OCI-LY7 (cell line): ENCODE measurements at regions not wholly inside any gene's neighbourhood (a gene's known extent, or its start where the extent isn't known, plus 50 kb on each side); places are given as distances from the start of the nearest gene placed in this dataset.

ENCODE experiments used
- BruUV-seq: library from RNA; stranded (reverse); fragments of 400-500 nt; replicated peaks from 2 replicates; lab custom pipeline; 2021; lab: Mats Ljungman, UMichigan
- CTCF ChIA-PET: fragments of 300-600 bp; sonication (Branson Sonifier 250); formaldehyde crosslinking; loops from one replicate; lab custom pipeline; 2022; ENCODE audit warnings: antibody characterized with exemption; ENCODE audit not compliant: unreplicated experiment; lab: Charles Lee
- POLR2A ChIA-PET: fragments of 300-600 bp; sonication (Branson Sonifier 250); formaldehyde crosslinking; loops from one replicate; lab custom pipeline; 2022; ENCODE audit warnings: antibody characterized with exemption; lab: Charles Lee
- DNase-seq: peaks from one replicate; pipeline ENCODE4 v3.0.0-alpha.2; 2015; ENCODE audit warnings: low spot score
- H2AFZ ChIP-seq: fragments of 200-600 bp; sonication (generic), shearing (Covaris generic); 2 replicates; pipeline ENCODE4 v1.6.1; 2014; ENCODE audit warnings: mild to moderate bottlenecking, antibody characterized with exemption, low read length, moderate library complexity
- H3K27ac ChIP-seq: fragments of 200-600 bp; sonication (generic); 2 replicates; pipeline ENCODE4 v1.5.1; 2014; ENCODE audit warnings: mixed run types, low read depth, mild to moderate bottlenecking, moderate library complexity, low read length, inconsistent platforms; ENCODE audit not compliant: poor library complexity, severe bottlenecking
- H3K36me3 ChIP-seq: fragments of 200-600 bp; sonication (generic); 2 replicates; pipeline ENCODE4 v1.6.1; 2014; ENCODE audit warnings: mild to moderate bottlenecking, antibody characterized with exemption, low read length, moderate library complexity, mixed read lengths; ENCODE audit not compliant: insufficient read depth
- H3K4me1 ChIP-seq: fragments of 200-600 bp; sonication (generic); 2 replicates; pipeline ENCODE4 v1.5.1; 2014; ENCODE audit warnings: mild to moderate bottlenecking, low read length; ENCODE audit not compliant: insufficient read depth, poor library complexity, severe bottlenecking
- H3K4me2 ChIP-seq: fragments of 200-600 bp; sonication (generic); 2 replicates; pipeline ENCODE4 v1.6.1; 2014; ENCODE audit warnings: mild to moderate bottlenecking, low read length
- H3K4me3 ChIP-seq: fragments of 200-600 bp; sonication (generic); 2 replicates; pipeline ENCODE4 v1.5.1; 2014; ENCODE audit warnings: mild to moderate bottlenecking, low read depth, low read length; ENCODE audit not compliant: poor library complexity, severe bottlenecking
- H3K79me2 ChIP-seq: fragments of 200-600 bp; sonication (generic); 2 replicates; pipeline ENCODE4 v1.6.1; 2016; ENCODE audit warnings: low read depth, mild to moderate bottlenecking, low read length, moderate library complexity, mixed read lengths; ENCODE audit not compliant: insufficient read depth
- H3K9me2 ChIP-seq: fragments of 200-600 bp; sonication (generic); 2 replicates; pipeline ENCODE4 v1.6.1; 2016; ENCODE audit warnings: mild to moderate bottlenecking, low read length, mixed read lengths; ENCODE audit not compliant: insufficient read depth
- H3K9me3 ChIP-seq: fragments of 200-600 bp; sonication (generic); 2 replicates; pipeline ENCODE4 v1.6.1; 2014; ENCODE audit warnings: mild to moderate bottlenecking, mixed run types, low read length, mixed read lengths
- H4K20me1 ChIP-seq: fragments of 200-600 bp; sonication (generic); 2 replicates; pipeline ENCODE4 v1.6.1; 2014; ENCODE audit warnings: mild to moderate bottlenecking, antibody characterized with exemption, low read length, moderate library complexity, mixed read lengths; ENCODE audit not compliant: insufficient read depth
- EZH2phosphoT487 ChIP-seq: fragments of 200-600 bp; sonication (generic); IDR thresholded peaks from 2 replicates; pipeline ENCODE4 v1.6.1; 2018; ENCODE audit warnings: low read depth, borderline replicate concordance, mild to moderate bottlenecking, mixed run types, antibody characterized with exemption, low read length, moderate library complexity, mixed read lengths
- intact Hi-C: fragments of 100-400 bp; cut with micrococcal nuclease; formaldehyde crosslinking; loops from one replicate; pipeline ENCODE4 v1.10.0; 2022; ENCODE audit not compliant: unreplicated experiment
- TF ChIP-seq, protein P1 (sequence below): fragments of 200-600 bp; sonication (generic); conservative IDR thresholded peaks from 2 replicates; pipeline ENCODE4 v1.5.1; 2014; ENCODE audit warnings: mild to moderate bottlenecking, antibody characterized with exemption, low read length, moderate library complexity, mixed read lengths

- no peak overlapping the region for H3K4me2 ChIP-seq
- H3K79me2 ChIP-seq, result no peaks in the 10 kb centered on the region
- no peaks in the 10 kb centered on the region for H4K20me1 ChIP-seq
- H3K27ac ChIP-seq, result no peak overlapping the region
- POLR2A ChIA-PET, result no interaction called here
- H3K9me3 ChIP-seq, result no peaks in the 10 kb centered on the region
- no peaks in the 10 kb centered on the region for H3K4me1 ChIP-seq
- BruUV-seq, result no TSS peak
- TF ChIP-seq, protein P1, sequence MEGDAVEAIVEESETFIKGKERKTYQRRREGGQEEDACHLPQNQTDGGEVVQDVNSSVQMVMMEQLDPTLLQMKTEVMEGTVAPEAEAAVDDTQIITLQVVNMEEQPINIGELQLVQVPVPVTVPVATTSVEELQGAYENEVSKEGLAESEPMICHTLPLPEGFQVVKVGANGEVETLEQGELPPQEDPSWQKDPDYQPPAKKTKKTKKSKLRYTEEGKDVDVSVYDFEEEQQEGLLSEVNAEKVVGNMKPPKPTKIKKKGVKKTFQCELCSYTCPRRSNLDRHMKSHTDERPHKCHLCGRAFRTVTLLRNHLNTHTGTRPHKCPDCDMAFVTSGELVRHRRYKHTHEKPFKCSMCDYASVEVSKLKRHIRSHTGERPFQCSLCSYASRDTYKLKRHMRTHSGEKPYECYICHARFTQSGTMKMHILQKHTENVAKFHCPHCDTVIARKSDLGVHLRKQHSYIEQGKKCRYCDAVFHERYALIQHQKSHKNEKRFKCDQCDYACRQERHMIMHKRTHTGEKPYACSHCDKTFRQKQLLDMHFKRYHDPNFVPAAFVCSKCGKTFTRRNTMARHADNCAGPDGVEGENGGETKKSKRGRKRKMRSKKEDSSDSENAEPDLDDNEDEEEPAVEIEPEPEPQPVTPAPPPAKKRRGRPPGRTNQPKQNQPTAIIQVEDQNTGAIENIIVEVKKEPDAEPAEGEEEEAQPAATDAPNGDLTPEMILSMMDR, result no peak
- no peak for TF ChIP-seq EZH2phosphoT487
- H3K4me3 ChIP-seq, result no peak overlapping the region
- intact Hi-C loops, result no loop called here
- no peak for DNase-seq
- CTCF ChIA-PET, result interaction anchor here (1.1 kb wide), 1 partner anchor 324 kb away, joined by 3 read pairs; no protein-coding TSS in a partner anchor
- H2AFZ ChIP-seq, result no peak overlapping the region
- H3K36me3 ChIP-seq, result no peaks in the 10 kb centered on the region
- no peaks in the 10 kb centered on the region for H3K9me2 ChIP-seq
Observed at GRCh38 chrX:13140007-13140406, 95.6 kb upstream of the FAM9C start.

- BruUV-seq, result no TSS peak
- Histone ChIP-seq H3K4me3 (no peak overlapping the region), H3K9me2 (no peaks in the 10 kb centered on the region), H3K79me2 (no peaks in the 10 kb centered on the region), H4K20me1 (no peaks in the 10 kb centered on the region), H2AFZ (no peak overlapping the region), H3K9me3 (no peaks in the 10 kb centered on the region), H3K36me3 (no peaks in the 10 kb centered on the region), H3K4me2 (no peak overlapping the region), H3K4me1 (no peaks in the 10 kb centered on the region), H3K27ac (no peak overlapping the region)
- ChIA-PET POLR2A (interaction anchor here (0.6 to 0.7 kb wide), 3 partner anchors 82 to 335 kb away, joined by 3 to 4 read pairs (median 3); no protein-coding TSS in a partner anchor), CTCF (no interaction called here)
- TF ChIP-seq EZH2phosphoT487, result no peak
- TF ChIP-seq, protein P1, result no peak
- intact Hi-C loops, result no loop called here
- DNase-seq, result no peak
Observed at GRCh38 chrX:13131396-13132137, 87.1 kb upstream of the FAM9C start.

DNA sequence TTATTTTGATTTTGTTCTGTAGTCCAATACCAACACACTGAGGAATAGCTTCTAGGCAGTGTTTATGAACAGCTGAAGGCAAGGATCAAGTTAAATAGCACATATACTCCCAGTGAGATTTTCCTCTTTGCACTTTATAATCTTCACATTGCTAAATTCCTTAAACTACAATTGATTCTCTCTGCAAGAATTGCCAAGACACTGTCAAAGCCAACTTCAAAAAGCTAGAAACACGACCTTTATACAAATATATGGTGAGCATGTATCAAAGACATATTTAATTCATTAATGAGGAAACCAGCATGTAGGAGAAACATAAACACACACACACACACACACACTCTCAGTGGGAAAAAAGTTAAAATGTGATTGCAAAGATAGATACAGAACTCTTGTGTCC lies 86.4 kb upstream of the FAM9C start:
- Histone ChIP-seq H3K9me3 (no peaks in the 10 kb centered on the region), H3K79me2 (no peaks in the 10 kb centered on the region), H4K20me1 (no peaks in the 10 kb centered on the region), H3K9me2 (no peaks in the 10 kb centered on the region), H3K36me3 (no peaks in the 10 kb centered on the region), H2AFZ (no peak overlapping the region), H3K27ac (no peak overlapping the region), H3K4me3 (no peak overlapping the region), H3K4me1 (no peaks in the 10 kb centered on the region), H3K4me2 (no peak overlapping the region)
- no TSS peak for BruUV-seq
- POLR2A ChIA-PET, result interaction anchor here (0.6 to 0.7 kb wide), 3 partner anchors 83 to 336 kb away, joined by 3 to 4 read pairs (median 3); no protein-coding TSS in a partner anchor
- CTCF ChIA-PET, result no interaction called here
- DNase-seq, result no peak
- intact Hi-C loops, result no loop called here
- no peak for TF ChIP-seq EZH2phosphoT487
- TF ChIP-seq, protein P1, result no peak
